UCSD-AML1 (cell line): ENCODE measurements at regions not wholly inside any gene's neighbourhood (a gene's known extent, or its start where the extent isn't known, plus 50 kb on each side); places are given as distances from the start of the nearest gene placed in this dataset.

Source experiments
- DNase-seq: peaks from one replicate; lab custom pipeline; 2025; ENCODE audit not compliant: unreplicated experiment; lab: John Stamatoyannopoulos, UW

DNA sequence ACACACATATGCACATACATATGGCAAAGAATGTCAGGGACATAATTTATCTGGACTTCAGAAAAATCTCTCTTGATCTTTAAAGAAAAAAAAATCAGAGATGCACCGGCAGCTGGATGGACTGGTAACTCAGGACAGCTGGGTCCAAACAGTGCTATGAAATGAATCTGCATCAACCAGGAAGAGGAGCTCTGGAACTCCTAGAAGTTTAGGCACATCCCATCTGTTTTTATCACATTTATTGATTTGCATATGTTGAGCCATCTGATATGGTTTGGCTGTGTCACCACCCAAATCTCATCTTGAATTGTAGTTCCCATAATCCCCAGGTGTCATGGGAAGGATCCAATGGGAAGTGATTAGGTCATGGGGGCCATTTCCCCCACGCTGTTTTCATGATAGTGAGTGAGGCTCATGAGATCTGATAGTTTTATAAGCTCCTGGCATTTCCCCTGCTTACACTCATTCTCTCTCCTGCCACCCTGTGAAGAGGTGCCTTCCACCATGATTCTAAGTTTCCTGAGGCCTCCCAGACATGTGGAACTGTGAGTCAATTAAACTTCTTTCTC is 87.7 kb upstream of the AKIP1 start:
- DNase-seq = no peak

DNA sequence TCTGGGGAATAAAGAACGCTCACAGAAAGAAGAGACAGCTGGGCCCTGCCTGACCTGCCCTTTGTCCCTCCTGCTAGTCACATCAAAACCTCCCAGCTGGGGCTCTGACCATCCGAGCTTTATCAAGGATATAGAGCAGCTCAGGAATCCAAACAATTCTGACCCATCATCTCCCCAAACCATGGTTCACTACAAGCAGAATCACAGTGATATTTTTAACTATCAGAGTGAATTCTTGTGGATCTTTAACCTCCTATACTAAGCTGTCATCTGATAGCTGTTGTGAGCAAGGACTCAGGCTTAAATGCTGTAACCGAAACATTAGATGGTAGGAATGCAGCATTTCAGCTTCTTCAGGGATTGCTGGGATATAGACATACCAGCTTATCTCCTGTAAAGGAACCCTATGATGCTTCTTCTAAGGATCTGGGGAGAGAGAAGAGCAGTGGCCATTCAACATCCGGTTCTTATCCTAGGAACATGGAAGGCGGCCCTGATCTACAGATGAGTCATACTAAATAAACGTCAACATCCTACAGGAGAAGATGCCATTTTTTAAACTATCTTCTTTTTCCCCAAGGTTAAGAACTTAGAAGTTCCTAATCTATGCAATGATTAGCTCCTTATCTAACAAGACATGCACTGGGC is 84.7 kb upstream of the AKIP1 start:
- no peak for DNase-seq

- DNase-seq = no peak
Measured at GRCh38 chr11:8826901-8827560, 84.0 kb upstream of the AKIP1 start.

DNA sequence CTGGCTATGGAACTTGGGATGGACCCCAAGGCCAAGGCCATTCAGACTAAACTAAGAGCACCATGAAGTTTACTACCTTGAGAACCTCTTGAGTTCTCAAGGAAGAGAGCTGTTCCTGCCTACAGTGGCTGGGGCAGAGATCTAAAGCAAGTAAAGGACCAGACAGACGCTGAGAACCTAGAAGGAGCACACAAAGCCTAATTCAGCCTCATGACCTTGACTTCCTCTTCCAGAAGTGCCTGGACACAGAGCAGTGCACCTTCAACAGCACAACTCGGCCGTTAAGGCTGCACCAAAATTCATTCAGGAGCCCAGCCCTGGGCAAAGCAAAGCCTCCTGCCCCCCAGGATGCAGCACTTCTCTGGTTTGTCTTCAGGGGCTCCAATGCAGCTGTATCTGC is 82.9 kb upstream of the AKIP1 start:
- no peak for DNase-seq

DNA sequence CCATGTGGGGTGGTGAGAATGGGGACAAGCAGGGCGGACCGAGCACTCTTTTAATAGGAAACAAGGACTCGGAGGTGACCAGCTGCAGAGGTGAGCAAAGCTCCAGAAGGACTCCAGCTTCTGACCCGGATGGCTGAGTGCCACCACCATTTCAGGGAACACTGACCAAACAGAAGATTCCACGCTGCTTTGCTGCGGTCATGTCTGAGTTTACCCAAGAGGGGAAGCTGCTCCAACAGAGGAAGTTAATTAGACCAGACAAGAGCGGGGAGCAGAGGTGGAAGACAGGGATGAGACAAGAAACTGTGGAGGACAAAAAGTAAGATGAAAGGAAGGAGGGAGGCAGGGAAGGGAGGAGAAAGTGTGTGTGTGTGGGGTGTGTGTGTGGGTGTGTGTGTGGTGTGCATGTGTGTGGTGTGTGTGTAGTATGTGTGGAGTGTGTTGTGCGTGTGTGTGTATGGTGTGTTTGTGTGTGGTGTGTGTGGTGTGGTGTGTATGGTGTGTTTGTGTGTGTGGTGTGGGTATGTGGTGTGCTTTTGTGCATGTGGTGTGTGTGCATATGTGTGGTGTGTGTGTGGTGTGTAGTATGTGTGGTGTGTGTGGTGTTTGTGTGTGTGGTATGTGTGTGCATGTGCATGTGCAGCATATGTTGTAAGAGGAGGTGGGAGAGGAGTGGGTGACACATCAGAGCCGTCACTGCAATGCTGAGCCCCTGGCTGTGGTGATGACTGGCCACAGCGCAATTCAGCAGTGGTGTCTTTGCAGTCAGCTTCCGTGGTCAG is 82.2 kb upstream of the AKIP1 start:
- DNase-seq = no peak

GRCh38 chr11:8829556-8829955 is 81.4 kb upstream of the AKIP1 start:
- no peak for DNase-seq

DNA sequence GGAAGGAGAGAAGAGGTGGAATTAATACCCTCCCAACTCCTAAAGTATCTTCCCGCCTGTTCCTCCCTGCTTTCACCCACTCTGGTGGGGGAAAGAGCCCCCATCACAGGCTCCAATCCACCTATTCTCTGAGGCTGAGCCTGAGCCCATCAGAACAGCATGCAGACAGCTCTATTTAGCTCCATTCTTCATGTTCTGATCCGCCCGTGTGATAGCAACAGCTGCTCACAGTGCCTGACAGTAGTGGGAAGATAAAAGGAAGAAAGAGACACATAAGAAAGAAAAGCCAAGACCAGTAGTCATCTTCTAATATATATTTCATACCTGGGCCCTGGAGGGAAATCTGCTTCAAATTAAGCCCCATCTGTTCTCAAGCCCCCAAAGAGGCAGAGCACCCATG is 80.3 kb upstream of the AKIP1 start:
- no peak for DNase-seq

- no peak for DNase-seq
Measured at GRCh38 chr11:8831861-8832260, 79.1 kb upstream of the AKIP1 start.

DNA sequence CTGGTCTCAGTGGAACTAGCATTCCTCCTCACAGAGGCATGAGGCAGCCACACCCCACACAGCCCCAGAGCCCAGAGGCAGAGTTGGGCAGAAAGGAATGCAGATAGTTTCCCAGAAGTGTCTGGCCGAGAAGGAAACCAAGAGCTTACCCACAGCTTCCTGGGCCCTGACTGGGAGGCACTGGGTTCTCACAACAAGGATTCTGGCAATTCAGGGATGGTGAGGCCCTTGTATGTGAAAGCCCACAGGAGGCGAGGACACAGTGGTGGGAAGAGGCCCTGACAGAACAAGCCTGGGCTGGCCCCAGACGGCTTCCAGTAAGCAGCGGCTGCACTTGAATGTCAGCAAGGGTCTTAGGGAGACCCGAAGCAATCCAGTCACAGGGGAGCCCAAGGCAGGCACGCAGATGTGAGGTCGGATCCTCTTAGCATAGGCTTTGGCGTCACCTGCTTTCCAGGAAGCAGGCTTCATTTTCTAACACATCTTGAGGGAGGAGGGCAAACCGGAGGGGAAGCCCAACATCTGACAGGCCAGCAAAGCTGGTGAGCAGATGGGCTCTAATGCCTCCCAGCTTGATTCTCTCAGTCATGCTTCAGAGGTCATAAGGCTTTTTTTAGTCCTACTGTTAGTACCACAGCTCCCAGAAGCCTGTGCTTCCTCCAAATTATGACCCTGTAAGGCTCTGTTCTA is 78.3 kb upstream of the AKIP1 start:
- peak; percentile 73 for DNase-seq

DNA sequence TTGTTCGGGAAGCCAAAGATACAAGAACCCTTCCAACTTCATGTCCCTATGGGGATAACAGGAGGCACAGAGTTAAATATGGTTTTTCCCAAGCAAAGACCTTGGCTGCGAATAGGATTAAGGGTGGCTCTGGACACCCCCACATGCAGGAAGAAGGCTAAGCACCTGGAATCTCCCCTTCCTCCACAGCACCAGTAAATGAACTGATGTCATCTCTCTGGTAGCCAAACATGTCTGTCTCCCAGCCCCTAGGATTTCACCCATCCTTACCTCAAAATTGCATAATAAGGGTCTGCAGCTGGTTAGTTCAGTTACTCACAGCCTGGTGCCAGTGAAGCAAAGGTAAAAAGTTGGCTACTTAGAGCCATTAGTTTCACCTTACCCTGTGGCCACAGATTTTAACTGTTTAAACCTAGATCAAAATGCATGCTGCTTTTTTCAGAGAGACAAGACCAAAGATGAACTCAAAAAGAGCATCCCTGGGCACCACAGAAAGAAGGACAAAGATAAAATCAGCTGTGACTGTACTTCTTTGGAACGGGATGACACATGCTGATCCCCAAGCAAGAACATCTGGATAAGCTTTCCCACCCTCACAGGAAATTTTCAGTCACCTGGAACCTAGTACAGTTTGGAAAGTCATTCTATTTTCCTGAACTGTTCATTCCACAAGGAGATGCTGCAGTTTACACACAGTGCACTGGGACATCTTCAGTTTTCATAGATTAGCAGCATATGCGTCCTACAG is 77.2 kb upstream of the AKIP1 start:
- no peak for DNase-seq

GRCh38 chr11:8834379-8834778 is 76.6 kb upstream of the AKIP1 start:
- DNase-seq = no peak

- DNase-seq = no peak
Measured at GRCh38 chr11:8838248-8838647, 72.7 kb upstream of the AKIP1 start.

- no peak for DNase-seq
Measured at GRCh38 chr11:8839306-8839956, 71.6 kb upstream of the AKIP1 start.

GRCh38 chr11:8839957-8840945 is 70.7 kb upstream of the AKIP1 start:
- no peak for DNase-seq

- no peak for DNase-seq
Measured at GRCh38 chr11:8841899-8842298, 69.1 kb upstream of the AKIP1 start.

DNA sequence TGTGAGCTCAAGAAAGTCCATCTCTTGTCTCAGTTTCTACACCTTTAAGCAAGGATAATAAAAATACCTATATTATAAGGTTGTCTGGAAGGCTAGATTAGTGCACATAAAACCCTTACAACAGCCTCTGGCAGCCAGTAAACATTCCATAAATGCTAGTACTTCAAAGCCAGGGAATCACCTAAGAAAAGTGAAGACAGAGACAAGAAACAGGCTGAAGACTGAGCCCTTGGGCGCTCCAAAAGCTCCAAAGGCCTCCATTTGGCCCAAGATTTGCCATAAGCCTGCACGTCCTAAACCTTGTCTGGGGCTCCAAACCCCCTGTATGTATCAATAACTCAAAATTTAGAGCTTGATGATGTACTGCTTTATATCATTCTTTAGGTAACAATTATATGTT is 52.2 kb upstream of the AKIP1 start:
- DNase-seq = no peak
